Endometrium (tissue), 2 donors: ENCODE measurements at regions not wholly inside any gene's neighbourhood (a gene's known extent, or its start where the extent isn't known, plus 50 kb on each side); places are given as distances from the start of the nearest gene placed in this dataset.
A peak's percentile ranks its signal among the peaks of the same experiment; 100 is the strongest.
"Not testable (repeated sequence)": the region's sequence is repeated elsewhere in the genome, so short reads cannot be mapped to it uniquely, and the experiment has no call there.

Source experiments
- FAIRE-seq: peaks from 2 replicates; lab custom pipeline; 2012; peaks lifted over from hg19 to GRCh38; lab: Jason Lieb, UNC
- donor health status: control.
- donor health status: control.

GRCh38 chr1:90864681-90865080 is 147.6 kb upstream of the BARHL2 start:
- no peak for FAIRE-seq

GRCh38 chr1:90862782-90863181 is 145.7 kb upstream of the BARHL2 start:
- FAIRE-seq = no peak

- FAIRE-seq = not testable (repeated sequence)
Observed at GRCh38 chr1:90861421-90861820, 144.3 kb upstream of the BARHL2 start.

- FAIRE-seq = no peak
Observed at GRCh38 chr1:90856463-90857007, 139.4 kb upstream of the BARHL2 start.

- FAIRE-seq = peak; percentile 43
Observed at GRCh38 chr1:90854397-90854924, 137.4 kb upstream of the BARHL2 start.

- no peak for FAIRE-seq
Observed at GRCh38 chr1:90851711-90852050, 134.6 kb upstream of the BARHL2 start.

- FAIRE-seq = no peak
Observed at GRCh38 chr1:90850898-90851710, 134.0 kb upstream of the BARHL2 start.

- no peak for FAIRE-seq
Observed at GRCh38 chr1:90850181-90850897, 133.2 kb upstream of the BARHL2 start.

GRCh38 chr1:90841473-90841872 is 124.4 kb upstream of the BARHL2 start:
- no peak for FAIRE-seq

- FAIRE-seq = no peak
Observed at GRCh38 chr1:90840352-90840751, 123.2 kb upstream of the BARHL2 start.

- FAIRE-seq = no peak
Observed at GRCh38 chr1:90839323-90839722, 122.2 kb upstream of the BARHL2 start.

GRCh38 chr1:90838720-90839119 is 121.6 kb upstream of the BARHL2 start:
- FAIRE-seq = no peak

- FAIRE-seq = no peak
Observed at GRCh38 chr1:90837420-90837819, 120.3 kb upstream of the BARHL2 start.

GRCh38 chr1:90836345-90836679 is 119.2 kb upstream of the BARHL2 start:
- no peak for FAIRE-seq

GRCh38 chr1:90835661-90836344 is 118.7 kb upstream of the BARHL2 start:
- FAIRE-seq = no peak

GRCh38 chr1:90834886-90835660 is 118.0 kb upstream of the BARHL2 start:
- FAIRE-seq = no peak

- FAIRE-seq = no peak
Observed at GRCh38 chr1:90834354-90834885, 117.3 kb upstream of the BARHL2 start.

- no peak for FAIRE-seq
Observed at GRCh38 chr1:90833466-90834110, 116.5 kb upstream of the BARHL2 start.

- FAIRE-seq = no peak
Observed at GRCh38 chr1:90831910-90832309, 114.8 kb upstream of the BARHL2 start.

GRCh38 chr1:90826834-90827233 is 109.7 kb upstream of the BARHL2 start:
- FAIRE-seq = no peak

- FAIRE-seq = no peak
Observed at GRCh38 chr1:90826024-90826423, 108.9 kb upstream of the BARHL2 start.
